ENCODE measurements at regions not wholly inside any gene's neighbourhood (a gene's known extent, or its start where the extent isn't known, plus 50 kb on each side); places are given as distances from the start of the nearest gene placed in this dataset.

- no peak overlapping the region for H2AFZ ChIP-seq (ENCODE audit: control insufficient read depth, low read length)
- dilution Hi-C loops (cut with MboI; ENCODE audit: extremely low pct_ligation_motif_present, low sequenced_read_pairs): no loop called here
- H3K9ac ChIP-seq (ENCODE audit: control insufficient read depth, extremely low read depth, insufficient read depth, low read length): no peak overlapping the region
- H3K36me3 ChIP-seq (ENCODE audit: control insufficient read depth in 2 of 2, extremely low read depth in 1 of 2, insufficient read depth in 2 of 2, low read length in 2 of 2): no peaks in the 10 kb centered on the region
- no peak for TF ChIP-seq CTCF (optimal IDR thresholded peaks at IDR 0.05 in 1 of 3, IDR thresholded peaks at IDR 0.05 in 1 of 3, conservative IDR thresholded peaks at IDR 0.05 in 1 of 3; ENCODE audit: extremely low read depth in 1 of 3, insufficient read depth in 2 of 3, low read length in 3 of 3)
- TF ChIP-seq EZH2 (IDR thresholded peaks at IDR 0.05; ENCODE audit: low read length): no peak
- FAIRE-seq: no peak
- no peaks in the 10 kb centered on the region for H3K4me1 ChIP-seq (ENCODE audit: control insufficient read depth, extremely low read depth, insufficient read depth, low read length)
- H3K9me3 ChIP-seq (ENCODE audit: control insufficient read depth, low read depth, low read length): no peaks in the 10 kb centered on the region
- no peaks in the 10 kb centered on the region for H4K20me1 ChIP-seq (ENCODE audit: control insufficient read depth, extremely low read depth, insufficient read depth, low read length)
- DNase-seq (ENCODE audit: low read depth, low spot score): no peak
- H3K4me2 ChIP-seq (ENCODE audit: control insufficient read depth, extremely low read depth, insufficient read depth, low read depth, low read length): no peak overlapping the region
- no peaks in the 10 kb centered on the region for H3K9me1 ChIP-seq (ENCODE audit: control insufficient read depth, extremely low read depth, insufficient read depth, low read length)
- H3K27me3 ChIP-seq (ENCODE audit: control insufficient read depth, extremely low read depth, insufficient read depth, low read length): no peaks in the 10 kb centered on the region
- H3K27ac ChIP-seq (ENCODE audit: control insufficient read depth, insufficient read depth, low read length): no peak overlapping the region
- no peaks in the 10 kb centered on the region for H3K79me2 ChIP-seq (ENCODE audit: control insufficient read depth, insufficient read depth, low read length)
- H3K4me3 ChIP-seq (ENCODE audit: control insufficient read depth in 2 of 3, extremely low read depth in 1 of 3, insufficient read depth in 2 of 3, low read depth in 1 of 3, low read length in 3 of 3): no peak overlapping the region
These were observed 60.9 kb upstream of the LDB2 start for GRCh38 chr4:16959305-16959704.

GRCh38 chr4:16952896-16953630 is 54.6 kb upstream of the LDB2 start:
- DNase-seq (ENCODE audit: low read depth, low spot score): no peak

More at GRCh38 chr4:16952896-16953630, 54.6 kb upstream of the LDB2 start:
- TF ChIP-seq EZH2 (IDR thresholded peaks at IDR 0.05; ENCODE audit: low read length): no peak
- no peak for TF ChIP-seq CTCF (optimal IDR thresholded peaks at IDR 0.05 in 1 of 3, IDR thresholded peaks at IDR 0.05 in 1 of 3, conservative IDR thresholded peaks at IDR 0.05 in 1 of 3; ENCODE audit: extremely low read depth in 1 of 3, insufficient read depth in 2 of 3, low read length in 3 of 3)
- FAIRE-seq: no peak
- no peaks in the 10 kb centered on the region for H3K36me3 ChIP-seq (ENCODE audit: control insufficient read depth in 2 of 2, extremely low read depth in 1 of 2, insufficient read depth in 2 of 2, low read length in 2 of 2)
- no peaks in the 10 kb centered on the region for H3K79me2 ChIP-seq (ENCODE audit: control insufficient read depth, insufficient read depth, low read length)
- dilution Hi-C loops (cut with MboI; ENCODE audit: extremely low pct_ligation_motif_present, low sequenced_read_pairs): no loop called here
- no peaks in the 10 kb centered on the region for H3K9me3 ChIP-seq (ENCODE audit: control insufficient read depth, low read depth, low read length)
- H3K4me2 ChIP-seq (ENCODE audit: control insufficient read depth, extremely low read depth, insufficient read depth, low read depth, low read length): peak overlapping the region; percentile 42
- H3K4me3 ChIP-seq (ENCODE audit: control insufficient read depth in 2 of 3, extremely low read depth in 1 of 3, insufficient read depth in 2 of 3, low read depth in 1 of 3, low read length in 3 of 3): no peak overlapping the region
- no peaks in the 10 kb centered on the region for H4K20me1 ChIP-seq (ENCODE audit: control insufficient read depth, extremely low read depth, insufficient read depth, low read length)
- no peaks in the 10 kb centered on the region for H3K9me1 ChIP-seq (ENCODE audit: control insufficient read depth, extremely low read depth, insufficient read depth, low read length)
- H3K9ac ChIP-seq (ENCODE audit: control insufficient read depth, extremely low read depth, insufficient read depth, low read length): no peak overlapping the region
- H2AFZ ChIP-seq (ENCODE audit: control insufficient read depth, low read length): no peak overlapping the region
- no peaks in the 10 kb centered on the region for H3K4me1 ChIP-seq (ENCODE audit: control insufficient read depth, extremely low read depth, insufficient read depth, low read length)
- H3K27ac ChIP-seq (ENCODE audit: control insufficient read depth, insufficient read depth, low read length): no peak overlapping the region
- H3K27me3 ChIP-seq (ENCODE audit: control insufficient read depth, extremely low read depth, insufficient read depth, low read length): no peaks in the 10 kb centered on the region

Measured in keratinocyte (primary cell).